ENCODE measurements at regions not wholly inside any gene's neighbourhood (a gene's known extent, or its start where the extent isn't known, plus 50 kb on each side); places are given as distances from the start of the nearest gene placed in this dataset.

- ChIA-PET POLR2A (ENCODE audit: unreplicated experiment) (no interaction called here), CTCF (no interaction called here)
- Histone ChIP-seq H2AFZ (no peak overlapping the region), H3K4me2 (no peak overlapping the region), H3K27me3 (ENCODE audit: insufficient read depth, low read depth) (peaks cover 43% of the 10 kb centered on the region), H3K4me3 (no peak overlapping the region), H3K79me2 (ENCODE audit: low read depth) (no peaks in the 10 kb centered on the region), H3K9me2 (ENCODE audit: insufficient read depth) (no peaks in the 10 kb centered on the region), H3F3A (ENCODE audit: insufficient read depth, low read depth) (no peaks in the 10 kb centered on the region), H3K4me1 (replicated peaks; ENCODE audit: insufficient read depth) (no peaks in the 10 kb centered on the region), H4K20me1 (ENCODE audit: insufficient read depth) (no peaks in the 10 kb centered on the region), H3K36me3 (ENCODE audit: low read depth) (no peaks in the 10 kb centered on the region), H3K27ac (no peak overlapping the region), H3K9me3 (ENCODE audit: insufficient read depth, low read depth) (no peaks in the 10 kb centered on the region)
- BruUV-seq (replicated peaks) = no TSS peak
- intact Hi-C loops (cut with micrococcal nuclease; ENCODE audit: unreplicated experiment) = no loop called here
- DNase-seq = no peak
- no peak for TF ChIP-seq EZH2 (IDR thresholded peaks at IDR 0.05; ENCODE audit: low read depth)
- no peak for TF ChIP-seq CTCF (conservative IDR thresholded peaks at IDR 0.05)
Measured at GRCh38 chr19:28425046-28425931, 787.7 kb downstream of the UQCRFS1 start.

- ChIA-PET POLR2A (ENCODE audit: unreplicated experiment) (no interaction called here), CTCF (no interaction called here)
- Histone ChIP-seq H3K4me3 (no peak overlapping the region), H3F3A (ENCODE audit: insufficient read depth, low read depth) (no peaks in the 10 kb centered on the region), H3K4me2 (no peak overlapping the region), H4K20me1 (ENCODE audit: insufficient read depth) (no peaks in the 10 kb centered on the region), H2AFZ (no peak overlapping the region), H3K79me2 (ENCODE audit: low read depth) (no peaks in the 10 kb centered on the region), H3K27ac (no peak overlapping the region), H3K36me3 (ENCODE audit: low read depth) (no peaks in the 10 kb centered on the region), H3K9me2 (ENCODE audit: insufficient read depth) (no peaks in the 10 kb centered on the region), H3K4me1 (replicated peaks; ENCODE audit: insufficient read depth) (no peaks in the 10 kb centered on the region), H3K27me3 (ENCODE audit: insufficient read depth, low read depth) (peaks cover 43% of the 10 kb centered on the region), H3K9me3 (ENCODE audit: insufficient read depth, low read depth) (no peaks in the 10 kb centered on the region)
- TF ChIP-seq EZH2 (IDR thresholded peaks at IDR 0.05; ENCODE audit: low read depth) (no peak), CTCF (conservative IDR thresholded peaks at IDR 0.05) (no peak)
- intact Hi-C loops (cut with micrococcal nuclease; ENCODE audit: unreplicated experiment) = no loop called here
- no TSS peak for BruUV-seq (replicated peaks)
- DNase-seq = no peak
Measured at GRCh38 chr19:28424662-28425045, 788.3 kb downstream of the UQCRFS1 start.

GRCh38 chr19:28424077-28424476, 788.9 kb downstream of the UQCRFS1 start:
- Histone ChIP-seq H3F3A (ENCODE audit: insufficient read depth, low read depth) (no peaks in the 10 kb centered on the region), H3K9me3 (ENCODE audit: insufficient read depth, low read depth) (no peaks in the 10 kb centered on the region), H2AFZ (no peak overlapping the region), H3K9me2 (ENCODE audit: insufficient read depth) (no peaks in the 10 kb centered on the region), H3K27ac (no peak overlapping the region), H3K27me3 (ENCODE audit: insufficient read depth, low read depth) (peaks cover 46% of the 10 kb centered on the region), H3K4me3 (no peak overlapping the region), H3K4me1 (replicated peaks; ENCODE audit: insufficient read depth) (no peaks in the 10 kb centered on the region), H3K79me2 (ENCODE audit: low read depth) (no peaks in the 10 kb centered on the region), H4K20me1 (ENCODE audit: insufficient read depth) (no peaks in the 10 kb centered on the region), H3K4me2 (no peak overlapping the region), H3K36me3 (ENCODE audit: low read depth) (no peaks in the 10 kb centered on the region)
- CTCF ChIA-PET = no interaction called here
- TF ChIP-seq EZH2 (IDR thresholded peaks at IDR 0.05; ENCODE audit: low read depth) (no peak), CTCF (conservative IDR thresholded peaks at IDR 0.05) (no peak)
- intact Hi-C loops (cut with micrococcal nuclease; ENCODE audit: unreplicated experiment) = no loop called here
- no TSS peak for BruUV-seq (replicated peaks)
- DNase-seq = no peak
- POLR2A ChIA-PET (ENCODE audit: unreplicated experiment) = no interaction called here

All from PC-9 (cell line).